ENCODE measurements at regions not wholly inside any gene's neighbourhood (a gene's known extent, or its start where the extent isn't known, plus 50 kb on each side); places are given as distances from the start of the nearest gene placed in this dataset.

- no peak overlapping the region for H3K4me3 ChIP-seq (ENCODE audit: low read depth, poor library complexity, severe bottlenecking)
- no peak for DNase-seq (ENCODE audit: low spot score in 2 of 2)
- no peak for TF ChIP-seq CTCF (IDR thresholded peaks at IDR 0.05)
- TF ChIP-seq POLR2A (IDR thresholded peaks at IDR 0.05): no peak
- intact Hi-C loops (cut with DNase I; ENCODE audit: low total_unique reads): no loop called here
- 50 to 55% methylated on average over 2 of the region's 2 CpGs for WGBS, 2 donors
Measured at GRCh38 chr9:79236466-79236865, 335.3 kb upstream of the TLE4 start.

GRCh38 chr9:79237861-79238260 is 333.9 kb upstream of the TLE4 start:
- 48 to 54% methylated on average over 1 of the region's 1 CpG for WGBS, 2 donors
- intact Hi-C loops (cut with DNase I; ENCODE audit: low total_unique reads): no loop called here
- DNase-seq (ENCODE audit: low spot score in 2 of 2): no peak
- H3K4me3 ChIP-seq (ENCODE audit: low read depth, poor library complexity, severe bottlenecking): no peak overlapping the region
- no peak for TF ChIP-seq POLR2A (IDR thresholded peaks at IDR 0.05)
- TF ChIP-seq CTCF (IDR thresholded peaks at IDR 0.05): no peak

- no peak for DNase-seq (ENCODE audit: low spot score in 2 of 2)
- 86 to 88% methylated on average over 3 of the region's 3 CpGs for WGBS, 2 donors
- intact Hi-C loops (cut with DNase I; ENCODE audit: low total_unique reads): no loop called here
- no peak overlapping the region for H3K4me3 ChIP-seq (ENCODE audit: low read depth, poor library complexity, severe bottlenecking)
- TF ChIP-seq POLR2A (IDR thresholded peaks at IDR 0.05) (no peak), CTCF (IDR thresholded peaks at IDR 0.05) (no peak)
Measured at GRCh38 chr9:79240774-79241173, 331.0 kb upstream of the TLE4 start.

GRCh38 chr9:79242489-79242888 is 329.3 kb upstream of the TLE4 start:
- no peak overlapping the region for H3K4me3 ChIP-seq (ENCODE audit: low read depth, poor library complexity, severe bottlenecking)
- TF ChIP-seq CTCF (IDR thresholded peaks at IDR 0.05) (no peak), POLR2A (IDR thresholded peaks at IDR 0.05) (no peak)
- intact Hi-C loops (cut with DNase I; ENCODE audit: low total_unique reads): no loop called here
- 77 to 79% methylated on average over 2 of the region's 2 CpGs for WGBS, 2 donors
- no peak for DNase-seq (ENCODE audit: low spot score in 2 of 2)

GRCh38 chr9:79246170-79246569 is 325.6 kb upstream of the TLE4 start:
- 75 to 93% methylated on average over 1 of the region's 1 CpG for WGBS, 2 donors
- no peak overlapping the region for H3K4me3 ChIP-seq (ENCODE audit: low read depth, poor library complexity, severe bottlenecking)
- no peak for TF ChIP-seq CTCF (IDR thresholded peaks at IDR 0.05)
- no peak for TF ChIP-seq POLR2A (IDR thresholded peaks at IDR 0.05)
- intact Hi-C loops (cut with DNase I; ENCODE audit: low total_unique reads): no loop called here
- DNase-seq (ENCODE audit: low spot score in 2 of 2): no peak

GRCh38 chr9:79247021-79247420 is 324.7 kb upstream of the TLE4 start:
- no peak for DNase-seq (ENCODE audit: low spot score in 2 of 2)
- TF ChIP-seq CTCF (IDR thresholded peaks at IDR 0.05) (no peak), POLR2A (IDR thresholded peaks at IDR 0.05) (no peak)
- no peak overlapping the region for H3K4me3 ChIP-seq (ENCODE audit: low read depth, poor library complexity, severe bottlenecking)
- intact Hi-C loops (cut with DNase I; ENCODE audit: low total_unique reads): no loop called here
